ENCODE measurements at regions not wholly inside any gene's neighbourhood (a gene's known extent, or its start where the extent isn't known, plus 50 kb on each side); places are given as distances from the start of the nearest gene placed in this dataset.

DNA sequence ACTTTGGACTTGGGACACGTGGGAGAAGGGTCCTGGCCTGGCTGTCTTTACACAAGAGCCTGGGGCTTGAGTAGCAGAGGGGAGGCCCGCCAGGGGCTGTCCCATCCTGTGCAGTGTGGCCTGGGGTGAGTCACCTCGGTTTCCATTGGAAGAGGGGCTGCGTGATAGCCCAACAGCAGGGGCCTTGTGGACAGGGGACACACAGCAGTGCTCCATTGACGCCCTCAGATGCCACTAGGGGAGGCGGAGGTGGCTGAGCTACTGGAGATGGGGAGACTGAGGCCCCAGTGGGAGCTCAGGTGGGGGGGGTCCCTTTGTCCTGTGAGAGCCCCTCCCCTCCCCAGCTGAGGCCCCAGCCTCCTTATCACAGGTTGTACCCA is 50.0 kb upstream of the RNU6ATAC start:
- peak overlapping the region; percentile 6 for H2BK120ac ChIP-seq (ENCODE audit: low read depth, low read length)
- peaks cover 0 to 5% of the 10 kb centered on the region in 2 donors for H3K9me3 ChIP-seq (replicated peaks in 1 of 2; ENCODE audit: control insufficient read depth in 2 of 2, insufficient read depth in 1 of 2, low read depth in 1 of 2, low read length in 2 of 2)
- no peak for DNase-seq (ENCODE audit: low spot score)
- no peak overlapping the region for H4K8ac ChIP-seq (ENCODE audit: low read depth, low read length)
- peak overlapping the region; percentile 91 for H2BK15ac ChIP-seq (ENCODE audit: low read length)
- no CpG with 5 or more reads among the region's 6 CpGs for WGBS, 2 donors (ENCODE audit: extremely low coverage in 2 of 2, insufficient read length in 2 of 2, insufficient replicate concordance in 1 of 2)
- H3K23ac ChIP-seq (ENCODE audit: low read depth, low read length, poor library complexity) = peak overlapping the region; percentile 8
- H3K4ac ChIP-seq (ENCODE audit: low read length) = no peak overlapping the region
- H3K27me3 ChIP-seq (ENCODE audit: control insufficient read depth in 3 of 3, insufficient read depth in 3 of 3, low read depth in 1 of 3, low read length in 3 of 3) = no peaks in the 10 kb centered on the region
- H3K27ac ChIP-seq (replicated peaks; ENCODE audit: low read length) = no peak overlapping the region
- no peaks in the 10 kb centered on the region for H3K36me3 ChIP-seq (replicated peaks in 1 of 2; ENCODE audit: control insufficient read depth in 2 of 2, insufficient read depth in 2 of 2, low read length in 2 of 2)
- H2AK5ac ChIP-seq (ENCODE audit: low read depth, low read length) = peak overlapping the region; percentile 99
- no peak overlapping the region for H2BK5ac ChIP-seq (ENCODE audit: low read length)
- peaks cover 23 to 40% of the 10 kb centered on the region in 2 donors for H3K4me1 ChIP-seq (ENCODE audit: control insufficient read depth in 2 of 2, insufficient read depth in 1 of 2, low read depth in 1 of 2, low read length in 2 of 2)
- H3K18ac ChIP-seq (ENCODE audit: low read length) = peak overlapping the region; percentile 70
- no peak overlapping the region for H4K91ac ChIP-seq (ENCODE audit: low read depth, low read length, poor library complexity)
- peak overlapping the region; percentile 77 for H2AFZ ChIP-seq (ENCODE audit: low read length)
- H3K14ac ChIP-seq (ENCODE audit: low read length) = no peak overlapping the region
- no peak overlapping the region for H3K4me2 ChIP-seq (ENCODE audit: insufficient read depth, low read length, poor library complexity, severe bottlenecking)
- H2BK12ac ChIP-seq (ENCODE audit: low read length) = peak overlapping the region; percentile 42
- no peak overlapping the region for H3K4me3 ChIP-seq (ENCODE audit: low read length in 2 of 2)
- H3K9ac ChIP-seq (ENCODE audit: low read depth, low read length, poor library complexity) = peak overlapping the region; percentile 35
- no peaks in the 10 kb centered on the region for H3K79me1 ChIP-seq (ENCODE audit: low read depth, low read length)

DNA sequence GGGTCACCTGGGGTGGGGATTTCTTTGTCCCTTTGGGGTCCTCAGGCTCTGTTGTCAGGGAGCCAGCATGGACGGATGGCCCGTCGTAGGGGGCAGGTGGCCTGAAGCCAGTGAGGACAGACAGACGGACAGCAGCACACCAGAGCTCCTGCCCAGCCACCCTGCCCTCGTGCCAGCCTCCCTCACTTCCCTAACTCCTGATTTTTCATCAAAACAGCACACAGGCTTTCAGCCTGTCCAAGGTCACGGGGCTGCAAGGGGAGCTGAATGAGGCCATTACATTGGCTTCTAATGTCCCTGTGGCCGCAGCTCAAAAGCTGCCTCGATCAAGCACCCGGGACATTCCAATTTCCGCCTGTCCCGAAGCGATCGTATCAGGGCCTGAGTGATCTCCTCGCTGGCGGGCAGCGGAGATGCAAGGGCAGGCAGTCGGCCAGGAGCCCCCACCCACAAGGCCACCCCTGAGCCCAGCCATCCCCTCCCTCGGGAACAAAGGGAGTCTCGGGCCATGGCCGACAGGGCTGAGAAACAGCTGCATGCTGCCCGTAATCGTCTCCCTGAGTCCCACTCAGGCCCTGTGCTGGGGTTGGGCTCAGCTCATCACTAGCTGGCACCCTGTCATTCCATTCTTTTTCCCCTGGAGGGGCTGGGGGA is 50.5 kb upstream of the RNU6ATAC start:
- Histone ChIP-seq H2BK12ac (ENCODE audit: low read length) (peak overlapping the region; percentile 42), H2BK120ac (ENCODE audit: low read depth, low read length) (peak overlapping the region; percentile 6), H3K18ac (ENCODE audit: low read length) (peak overlapping the region; percentile 76), H3K4ac (ENCODE audit: low read length) (no peak overlapping the region), H2AFZ (ENCODE audit: low read length) (peak overlapping the region; percentile 77), H3K4me1 (ENCODE audit: control insufficient read depth in 2 of 2, insufficient read depth in 1 of 2, low read depth in 1 of 2, low read length in 2 of 2) (peaks cover 22 to 40% of the 10 kb centered on the region in 2 donors), H3K4me3 (ENCODE audit: low read length in 2 of 2) (no peak overlapping the region), H3K4me2 (ENCODE audit: insufficient read depth, low read length, poor library complexity, severe bottlenecking) (no peak overlapping the region), H3K36me3 (replicated peaks in 1 of 2; ENCODE audit: control insufficient read depth in 2 of 2, insufficient read depth in 2 of 2, low read length in 2 of 2) (no peaks in the 10 kb centered on the region), H3K9ac (ENCODE audit: low read depth, low read length, poor library complexity) (peak overlapping the region; percentile 57), H2BK5ac (ENCODE audit: low read length) (no peak overlapping the region), H4K91ac (ENCODE audit: low read depth, low read length, poor library complexity) (no peak overlapping the region), H2AK5ac (ENCODE audit: low read depth, low read length) (peak overlapping the region; percentile 99), H3K27me3 (ENCODE audit: control insufficient read depth in 3 of 3, insufficient read depth in 3 of 3, low read depth in 1 of 3, low read length in 3 of 3) (no peaks in the 10 kb centered on the region), H2BK15ac (ENCODE audit: low read length) (peak overlapping the region; percentile 91), H3K9me3 (replicated peaks in 1 of 2; ENCODE audit: control insufficient read depth in 2 of 2, insufficient read depth in 1 of 2, low read depth in 1 of 2, low read length in 2 of 2) (peaks cover 0 to 5% of the 10 kb centered on the region in 2 donors), H3K27ac (replicated peaks; ENCODE audit: low read length) (no peak overlapping the region), H3K14ac (ENCODE audit: low read length) (peak overlapping the region; percentile 78), H3K23ac (ENCODE audit: low read depth, low read length, poor library complexity) (peak overlapping the region; percentile 8), H4K8ac (ENCODE audit: low read depth, low read length) (no peak overlapping the region), H3K79me1 (ENCODE audit: low read depth, low read length) (no peaks in the 10 kb centered on the region)
- WGBS, 2 donors (ENCODE audit: extremely low coverage in 2 of 2, insufficient read length in 2 of 2, insufficient replicate concordance in 1 of 2) = no CpG with 5 or more reads among the region's 22 CpGs
- no peak for DNase-seq (ENCODE audit: low spot score)

DNA sequence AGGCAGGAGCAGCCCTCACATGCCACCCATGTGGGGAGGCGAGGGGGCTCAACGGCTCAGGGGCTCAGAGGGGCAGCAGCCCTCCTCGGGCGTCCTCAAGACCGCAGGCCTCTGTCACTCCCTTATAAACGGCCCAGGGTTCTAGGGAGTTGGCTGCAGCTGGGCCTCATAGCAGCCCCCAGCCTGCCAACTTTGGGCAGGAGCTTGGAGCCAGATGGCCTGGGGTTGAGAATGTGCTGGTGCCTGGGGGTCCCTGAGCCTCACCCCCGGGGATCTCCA is 51.0 kb upstream of the RNU6ATAC start:
- Histone ChIP-seq H2AK5ac (ENCODE audit: low read depth, low read length) (peak overlapping the region; percentile 99), H3K36me3 (replicated peaks in 1 of 2; ENCODE audit: control insufficient read depth in 2 of 2, insufficient read depth in 2 of 2, low read length in 2 of 2) (no peaks in the 10 kb centered on the region), H3K14ac (ENCODE audit: low read length) (peak overlapping the region; percentile 78), H3K79me1 (ENCODE audit: low read depth, low read length) (no peaks in the 10 kb centered on the region), H3K4me3 (ENCODE audit: low read length in 2 of 2) (no peak overlapping the region), H2BK120ac (ENCODE audit: low read depth, low read length) (no peak overlapping the region), H3K4ac (ENCODE audit: low read length) (no peak overlapping the region), H3K4me1 (ENCODE audit: control insufficient read depth in 2 of 2, insufficient read depth in 1 of 2, low read depth in 1 of 2, low read length in 2 of 2) (peaks cover 22 to 40% of the 10 kb centered on the region in 2 donors), H3K9ac (ENCODE audit: low read depth, low read length, poor library complexity) (peak overlapping the region; percentile 57), H2AFZ (ENCODE audit: low read length) (peak overlapping the region; percentile 77), H4K8ac (ENCODE audit: low read depth, low read length) (no peak overlapping the region), H2BK15ac (ENCODE audit: low read length) (no peak overlapping the region), H2BK12ac (ENCODE audit: low read length) (no peak overlapping the region), H3K27me3 (ENCODE audit: control insufficient read depth in 3 of 3, insufficient read depth in 3 of 3, low read depth in 1 of 3, low read length in 3 of 3) (no peaks in the 10 kb centered on the region), H4K91ac (ENCODE audit: low read depth, low read length, poor library complexity) (no peak overlapping the region), H3K9me3 (replicated peaks in 1 of 2; ENCODE audit: control insufficient read depth in 2 of 2, insufficient read depth in 1 of 2, low read depth in 1 of 2, low read length in 2 of 2) (peaks cover 0 to 5% of the 10 kb centered on the region in 2 donors), H3K27ac (replicated peaks; ENCODE audit: low read length) (no peak overlapping the region), H3K4me2 (ENCODE audit: insufficient read depth, low read length, poor library complexity, severe bottlenecking) (no peak overlapping the region), H3K18ac (ENCODE audit: low read length) (peak overlapping the region; percentile 76), H2BK5ac (ENCODE audit: low read length) (no peak overlapping the region), H3K23ac (ENCODE audit: low read depth, low read length, poor library complexity) (peak overlapping the region; percentile 8)
- no peak for DNase-seq (ENCODE audit: low spot score)
- WGBS, 2 donors (ENCODE audit: extremely low coverage in 2 of 2, insufficient read length in 2 of 2, insufficient replicate concordance in 1 of 2) = no CpG with 5 or more reads among the region's 7 CpGs

DNA sequence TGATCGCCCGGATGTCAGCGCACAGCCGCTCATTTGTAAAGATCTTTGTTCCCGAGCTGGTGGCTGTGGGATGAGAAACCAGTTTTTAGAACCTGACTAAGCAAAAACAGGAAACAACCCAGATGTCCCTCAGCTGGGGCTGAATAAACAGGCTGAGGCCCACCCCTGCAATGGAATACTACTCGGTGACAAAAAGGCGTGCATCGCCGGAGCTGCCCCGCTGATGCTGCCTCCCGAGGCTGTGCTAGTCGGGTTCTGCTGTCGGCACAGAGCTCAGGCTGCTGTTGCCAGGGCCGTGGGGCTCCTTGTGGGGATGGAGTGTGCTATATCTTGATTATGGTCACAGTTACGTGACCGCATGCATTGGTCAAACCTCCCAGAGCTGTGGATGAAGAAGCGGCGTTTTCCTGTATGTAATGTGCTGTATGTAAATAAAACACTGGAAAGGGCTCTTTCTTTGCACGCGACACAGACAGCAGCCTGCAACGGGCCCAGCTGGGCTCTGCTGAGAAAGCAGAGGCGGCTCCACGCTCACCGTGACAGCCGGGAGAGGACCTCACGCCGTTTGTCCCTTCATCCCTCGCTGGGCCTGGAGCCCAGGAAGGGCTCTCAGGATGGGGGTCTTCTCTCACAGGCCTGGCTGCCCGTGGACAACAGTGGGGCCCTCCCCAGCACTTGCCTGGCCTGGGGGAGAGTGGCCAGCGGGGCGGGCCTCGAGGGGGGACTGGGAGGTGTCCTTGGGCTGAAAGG is 51.5 kb upstream of the RNU6ATAC start:
- peak overlapping the region; percentile 58 for H2AK5ac ChIP-seq (ENCODE audit: low read depth, low read length)
- no peak overlapping the region for H3K23ac ChIP-seq (ENCODE audit: low read depth, low read length, poor library complexity)
- no peaks in the 10 kb centered on the region for H3K79me1 ChIP-seq (ENCODE audit: low read depth, low read length)
- H3K4ac ChIP-seq (ENCODE audit: low read length) = no peak overlapping the region
- no peak overlapping the region for H3K4me2 ChIP-seq (ENCODE audit: insufficient read depth, low read length, poor library complexity, severe bottlenecking)
- H2BK15ac ChIP-seq (ENCODE audit: low read length) = peak overlapping the region; percentile 19
- no peak overlapping the region for H4K91ac ChIP-seq (ENCODE audit: low read depth, low read length, poor library complexity)
- peaks cover 22 to 40% of the 10 kb centered on the region in 2 donors for H3K4me1 ChIP-seq (ENCODE audit: control insufficient read depth in 2 of 2, insufficient read depth in 1 of 2, low read depth in 1 of 2, low read length in 2 of 2)
- no peak overlapping the region for H3K9ac ChIP-seq (ENCODE audit: low read depth, low read length, poor library complexity)
- peak overlapping the region; percentile 76 for H3K18ac ChIP-seq (ENCODE audit: low read length)
- peak overlapping the region; percentile 77 for H2AFZ ChIP-seq (ENCODE audit: low read length)
- H3K4me3 ChIP-seq (ENCODE audit: low read length in 2 of 2) = no peak overlapping the region
- no peaks in the 10 kb centered on the region for H3K27me3 ChIP-seq (ENCODE audit: control insufficient read depth in 3 of 3, insufficient read depth in 3 of 3, low read depth in 1 of 3, low read length in 3 of 3)
- H2BK12ac ChIP-seq (ENCODE audit: low read length) = no peak overlapping the region
- H3K14ac ChIP-seq (ENCODE audit: low read length) = peak overlapping the region; percentile 3
- no peak overlapping the region for H4K8ac ChIP-seq (ENCODE audit: low read depth, low read length)
- no peak overlapping the region for H2BK5ac ChIP-seq (ENCODE audit: low read length)
- peaks cover 0 to 5% of the 10 kb centered on the region in 2 donors for H3K9me3 ChIP-seq (replicated peaks in 1 of 2; ENCODE audit: control insufficient read depth in 2 of 2, insufficient read depth in 1 of 2, low read depth in 1 of 2, low read length in 2 of 2)
- H2BK120ac ChIP-seq (ENCODE audit: low read depth, low read length) = no peak overlapping the region
- H3K27ac ChIP-seq (replicated peaks; ENCODE audit: low read length) = no peak overlapping the region
- no CpG with 5 or more reads among the region's 32 CpGs for WGBS, 2 donors (ENCODE audit: extremely low coverage in 2 of 2, insufficient read length in 2 of 2, insufficient replicate concordance in 1 of 2)
- no peak for DNase-seq (ENCODE audit: low spot score)
- no peaks in the 10 kb centered on the region for H3K36me3 ChIP-seq (replicated peaks in 1 of 2; ENCODE audit: control insufficient read depth in 2 of 2, insufficient read depth in 2 of 2, low read length in 2 of 2)
